ENCODE measurements at regions not wholly inside any gene's neighbourhood (a gene's known extent, or its start where the extent isn't known, plus 50 kb on each side); places are given as distances from the start of the nearest gene placed in this dataset.

DNA sequence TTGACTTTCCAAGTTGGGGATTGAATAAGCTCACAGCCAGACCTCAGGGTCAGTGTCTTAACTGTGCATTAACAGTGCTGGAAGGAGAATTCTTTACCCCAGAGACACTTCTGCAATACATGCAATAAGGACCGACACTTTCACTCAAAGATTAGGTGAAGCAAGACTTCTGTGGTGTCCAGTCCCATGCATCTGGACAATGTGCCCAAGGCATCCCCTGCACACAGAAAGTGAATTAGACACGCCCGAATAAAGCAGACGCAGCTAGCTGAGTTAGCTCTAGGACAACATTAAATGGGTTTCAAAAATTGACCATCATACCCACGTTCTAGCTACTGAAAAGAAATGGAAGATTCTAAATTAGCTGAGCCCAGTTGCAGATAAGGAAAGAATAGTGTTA is 223.9 kb upstream of the NR2F2 start:
- H3K27me3 ChIP-seq (ENCODE audit: insufficient read depth, low read length, poor library complexity, severe bottlenecking): no peaks in the 10 kb centered on the region
- no peak for TF ChIP-seq EZH2phosphoT487 (IDR thresholded peaks at IDR 0.05; ENCODE audit: borderline replicate concordance)
- TF ChIP-seq, protein P1, sequence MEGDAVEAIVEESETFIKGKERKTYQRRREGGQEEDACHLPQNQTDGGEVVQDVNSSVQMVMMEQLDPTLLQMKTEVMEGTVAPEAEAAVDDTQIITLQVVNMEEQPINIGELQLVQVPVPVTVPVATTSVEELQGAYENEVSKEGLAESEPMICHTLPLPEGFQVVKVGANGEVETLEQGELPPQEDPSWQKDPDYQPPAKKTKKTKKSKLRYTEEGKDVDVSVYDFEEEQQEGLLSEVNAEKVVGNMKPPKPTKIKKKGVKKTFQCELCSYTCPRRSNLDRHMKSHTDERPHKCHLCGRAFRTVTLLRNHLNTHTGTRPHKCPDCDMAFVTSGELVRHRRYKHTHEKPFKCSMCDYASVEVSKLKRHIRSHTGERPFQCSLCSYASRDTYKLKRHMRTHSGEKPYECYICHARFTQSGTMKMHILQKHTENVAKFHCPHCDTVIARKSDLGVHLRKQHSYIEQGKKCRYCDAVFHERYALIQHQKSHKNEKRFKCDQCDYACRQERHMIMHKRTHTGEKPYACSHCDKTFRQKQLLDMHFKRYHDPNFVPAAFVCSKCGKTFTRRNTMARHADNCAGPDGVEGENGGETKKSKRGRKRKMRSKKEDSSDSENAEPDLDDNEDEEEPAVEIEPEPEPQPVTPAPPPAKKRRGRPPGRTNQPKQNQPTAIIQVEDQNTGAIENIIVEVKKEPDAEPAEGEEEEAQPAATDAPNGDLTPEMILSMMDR (conservative IDR thresholded peaks at IDR 0.05; ENCODE audit: low read length): no peak
- no peak overlapping the region for H3K4me3 ChIP-seq (ENCODE audit: low read length, poor library complexity, severe bottlenecking)
- H3K4me2 ChIP-seq (ENCODE audit: low read depth, low read length, poor library complexity, severe bottlenecking): no peak overlapping the region
- no peak overlapping the region for H2AFZ ChIP-seq (ENCODE audit: low read length)
- H3K9me3 ChIP-seq (ENCODE audit: insufficient read depth, low read depth, low read length): no peaks in the 10 kb centered on the region
- H3K9ac ChIP-seq (ENCODE audit: low read depth, low read length, poor library complexity, severe bottlenecking): no peak overlapping the region
- H3K36me3 ChIP-seq (ENCODE audit: insufficient read depth, low read length): no peaks in the 10 kb centered on the region
- no peaks in the 10 kb centered on the region for H3K79me2 ChIP-seq (ENCODE audit: insufficient read depth, low read length)
- H3K9me2 ChIP-seq (replicated peaks; ENCODE audit: low read depth, low read length): no peaks in the 10 kb centered on the region
- no peaks in the 10 kb centered on the region for H4K20me1 ChIP-seq (ENCODE audit: insufficient read depth, low read length, poor library complexity, severe bottlenecking)
- no peaks in the 10 kb centered on the region for H3F3A ChIP-seq (ENCODE audit: low read depth)
- no peaks in the 10 kb centered on the region for H3K4me1 ChIP-seq (ENCODE audit: insufficient read depth, low read length, poor library complexity, severe bottlenecking)

DNA sequence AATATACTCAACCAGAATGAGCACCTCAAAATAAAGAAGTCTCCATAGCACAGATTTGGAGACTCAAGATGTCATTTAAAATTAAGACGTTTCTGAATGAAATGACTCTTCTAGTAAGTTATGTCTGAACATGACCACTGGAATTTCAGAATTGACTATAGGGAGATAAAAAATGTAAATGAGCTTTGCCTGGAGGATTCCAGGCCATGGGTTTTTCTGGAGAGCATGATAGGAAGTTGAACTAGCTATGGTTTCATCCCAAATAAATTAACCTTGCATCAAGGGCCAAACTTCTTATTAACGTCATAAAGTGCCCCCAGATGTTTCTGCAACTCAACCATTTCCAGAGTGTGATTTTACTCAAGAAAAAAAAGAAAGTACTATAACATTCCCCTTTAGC is 222.6 kb upstream of the NR2F2 start:
- no peaks in the 10 kb centered on the region for H3K79me2 ChIP-seq (ENCODE audit: insufficient read depth, low read length)
- H3K4me3 ChIP-seq (ENCODE audit: low read length, poor library complexity, severe bottlenecking): no peak overlapping the region
- H3K4me2 ChIP-seq (ENCODE audit: low read depth, low read length, poor library complexity, severe bottlenecking): no peak overlapping the region
- no peaks in the 10 kb centered on the region for H3K9me2 ChIP-seq (replicated peaks; ENCODE audit: low read depth, low read length)
- H3K9ac ChIP-seq (ENCODE audit: low read depth, low read length, poor library complexity, severe bottlenecking): no peak overlapping the region
- H4K20me1 ChIP-seq (ENCODE audit: insufficient read depth, low read length, poor library complexity, severe bottlenecking): no peaks in the 10 kb centered on the region
- H2AFZ ChIP-seq (ENCODE audit: low read length): no peak overlapping the region
- no peaks in the 10 kb centered on the region for H3K27me3 ChIP-seq (ENCODE audit: insufficient read depth, low read length, poor library complexity, severe bottlenecking)
- no peaks in the 10 kb centered on the region for H3K4me1 ChIP-seq (ENCODE audit: insufficient read depth, low read length, poor library complexity, severe bottlenecking)
- no peaks in the 10 kb centered on the region for H3K36me3 ChIP-seq (ENCODE audit: insufficient read depth, low read length)
- no peaks in the 10 kb centered on the region for H3F3A ChIP-seq (ENCODE audit: low read depth)
- H3K9me3 ChIP-seq (ENCODE audit: insufficient read depth, low read depth, low read length): no peaks in the 10 kb centered on the region
- no peak for TF ChIP-seq EZH2phosphoT487 (IDR thresholded peaks at IDR 0.05; ENCODE audit: borderline replicate concordance)
- TF ChIP-seq, protein P1 (conservative IDR thresholded peaks at IDR 0.05; ENCODE audit: low read length): no peak

DNA sequence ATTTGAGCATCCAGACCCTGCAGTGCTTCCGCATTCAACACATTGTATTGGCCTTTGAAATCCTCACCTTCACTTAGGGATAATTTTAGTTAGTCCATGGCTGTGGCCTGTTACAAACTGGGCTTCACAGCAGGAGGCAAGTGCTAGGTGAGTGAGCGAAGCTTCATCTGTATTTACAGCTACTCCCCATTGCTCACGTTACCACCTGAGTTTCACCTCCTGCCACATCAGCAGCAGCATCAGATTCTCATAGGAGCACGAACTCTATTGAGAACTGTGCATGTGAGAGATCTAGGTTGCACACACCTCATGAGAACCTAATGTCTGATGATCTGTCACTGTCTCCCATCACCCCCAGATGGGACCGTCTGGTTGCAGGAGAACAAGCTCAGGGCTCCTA is 222.1 kb upstream of the NR2F2 start:
- no peaks in the 10 kb centered on the region for H3K4me1 ChIP-seq (ENCODE audit: insufficient read depth, low read length, poor library complexity, severe bottlenecking)
- no peak overlapping the region for H3K9ac ChIP-seq (ENCODE audit: low read depth, low read length, poor library complexity, severe bottlenecking)
- H3K9me3 ChIP-seq (ENCODE audit: insufficient read depth, low read depth, low read length): no peaks in the 10 kb centered on the region

More for the DNA sequence above, 222.1 kb upstream of the NR2F2 start:
- Histone ChIP-seq H3K27me3 (ENCODE audit: insufficient read depth, low read length, poor library complexity, severe bottlenecking) (no peaks in the 10 kb centered on the region), H2AFZ (ENCODE audit: low read length) (no peak overlapping the region), H3K9me2 (replicated peaks; ENCODE audit: low read depth, low read length) (no peaks in the 10 kb centered on the region), H3F3A (ENCODE audit: low read depth) (no peaks in the 10 kb centered on the region), H3K79me2 (ENCODE audit: insufficient read depth, low read length) (no peaks in the 10 kb centered on the region), H3K4me3 (ENCODE audit: low read length, poor library complexity, severe bottlenecking) (no peak overlapping the region), H3K4me2 (ENCODE audit: low read depth, low read length, poor library complexity, severe bottlenecking) (no peak overlapping the region), H3K36me3 (ENCODE audit: insufficient read depth, low read length) (no peaks in the 10 kb centered on the region), H4K20me1 (ENCODE audit: insufficient read depth, low read length, poor library complexity, severe bottlenecking) (no peaks in the 10 kb centered on the region)
- TF ChIP-seq EZH2phosphoT487 (IDR thresholded peaks at IDR 0.05; ENCODE audit: borderline replicate concordance): no peak
- TF ChIP-seq, protein P1 (conservative IDR thresholded peaks at IDR 0.05; ENCODE audit: low read length): no peak
